Right cardiac atrium (tissue), 5 donors: ENCODE measurements at regions not wholly inside any gene's neighbourhood (a gene's known extent, or its start where the extent isn't known, plus 50 kb on each side); places are given as distances from the start of the nearest gene placed in this dataset.
A peak's percentile ranks its signal among the peaks of the same experiment; 100 is the strongest.

Source experiments
- ATAC-seq, 2 donors: fragments of 200-7000 bp; cut with Tn5 transposase; one replicate each; pipeline versions ENCODE4 v1.8.0 to v1.9.1; 2020; ENCODE audit warnings: moderate library complexity in 2 of 2, mild to moderate bottlenecking in 1 of 2
- DNase-seq, 3 donors: peaks; one replicate each; pipeline ENCODE4 v3.0.0-alpha.2; 2020
- H3K27ac ChIP-seq: one replicate; pipeline ENCODE4 v1.5.1; 2013; ENCODE audit warnings: mild to moderate bottlenecking, low read length, control low read depth, moderate library complexity
- H3K27me3 ChIP-seq: one replicate; pipeline ENCODE4 v1.6.1; 2013; ENCODE audit not compliant: control insufficient read depth, insufficient read depth
- H3K4me1 ChIP-seq: one replicate; pipeline ENCODE4 v1.6.1; 2013; ENCODE audit warnings: low read length; ENCODE audit not compliant: control insufficient read depth, insufficient read depth
- H3K4me3 ChIP-seq: one replicate; pipeline ENCODE4 v1.5.1; 2013; ENCODE audit warnings: low read length, control low read depth
- H3K9me3 ChIP-seq: one replicate; pipeline ENCODE4 v1.6.1; 2013; ENCODE audit warnings: low read length; ENCODE audit not compliant: control insufficient read depth
- WGBS: extraction: QIAGEN DNeasy Blood & Tissue Kit; methylation state at CpG from one replicate; pipeline ENCODE4 v1.1.7; 2013; 5-methylcytosine and 5-hydroxymethylcytosine counted together
- intact Hi-C, 4 donors: fragments of 100-400 bp; cut with DNase I; formaldehyde crosslinking; loops; one replicate each; pipeline versions ENCODE4 v1.11.0 to v1.14.0; 2022 to 2023
- donor health status: healthy with polysubstance abuse.
- donor health status: DM: no; HTN: yes; CAD: no.
- donor health status: DM: no; HTN: no; CAD: no.
- donor health status: DM: no; HTN: yes; CAD: no; lungs with severe emphysema.
- donor health status: DM: yes; HTN: yes; CAD: no.

DNA sequence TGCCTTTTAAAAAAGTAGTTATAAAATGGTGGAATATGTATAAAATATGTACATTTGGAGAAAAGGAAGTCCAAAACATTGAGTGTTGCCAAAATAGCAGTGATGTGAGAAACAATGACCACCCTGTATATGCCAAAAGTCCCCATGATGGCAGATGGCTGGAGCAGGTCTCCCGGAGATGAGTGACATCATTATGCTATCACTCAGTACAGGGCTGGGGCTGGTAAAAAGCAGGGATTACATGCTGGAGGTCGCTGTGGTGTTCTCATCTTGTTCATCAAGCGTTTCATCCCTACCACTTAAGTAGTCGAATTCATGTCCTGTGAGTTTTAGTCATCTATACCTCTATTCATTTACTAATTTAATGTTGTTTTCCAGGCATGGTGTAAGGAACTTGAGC lies 315.3 kb upstream of the SLC35B3 start:
- intact Hi-C loops, result no loop called here
- Histone ChIP-seq H3K27me3 (no peaks in the 10 kb centered on the region), H3K9me3 (no peaks in the 10 kb centered on the region), H3K4me3 (no peak overlapping the region), H3K4me1 (no peaks in the 10 kb centered on the region), H3K27ac (no peak overlapping the region)
- ATAC-seq, result no peak
- WGBS, result 75% methylated on average over 4 of the region's 4 CpGs
- no peak for DNase-seq

- intact Hi-C loops, result no loop called here
- ATAC-seq, result no peak
Measured at GRCh38 chr6:8749465-8749864, 314.1 kb upstream of the SLC35B3 start.

DNA sequence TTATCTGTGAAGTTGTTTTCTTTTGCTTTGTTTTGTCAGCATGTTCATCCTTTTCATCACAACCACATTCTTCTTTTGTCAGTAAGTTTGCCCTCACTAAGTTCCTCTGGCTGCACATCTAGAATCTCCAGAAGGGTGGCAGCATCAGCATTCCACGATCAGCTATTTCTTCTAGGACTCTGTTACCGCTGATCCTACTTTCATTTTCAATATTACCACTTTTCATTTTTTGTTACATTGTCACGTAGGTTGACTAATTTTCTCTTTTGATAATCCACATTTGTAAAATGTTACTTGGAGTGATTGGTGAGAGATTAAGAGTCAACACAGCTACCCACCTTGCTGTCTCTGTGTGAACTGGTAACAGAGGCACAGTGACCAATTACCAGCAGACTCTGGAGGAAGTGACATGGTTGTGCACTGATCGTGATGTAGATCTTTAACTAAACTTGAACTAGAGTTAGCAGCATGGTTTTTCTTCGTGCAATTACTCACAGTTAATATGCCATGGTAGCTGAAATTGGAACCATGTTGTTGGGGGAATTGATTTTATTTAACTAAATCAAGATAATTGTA lies 307.9 kb upstream of the SLC35B3 start:
- Histone ChIP-seq H3K9me3 (no peaks in the 10 kb centered on the region), H3K4me1 (no peaks in the 10 kb centered on the region), H3K4me3 (no peak overlapping the region), H3K27ac (no peak overlapping the region), H3K27me3 (no peaks in the 10 kb centered on the region)
- DNase-seq (no peak), ATAC-seq (no peak)
- 61% methylated on average over 5 of the region's 5 CpGs for WGBS
- intact Hi-C loops, result no loop called here

More at GRCh38 chr6:8749465-8749864, 314.1 kb upstream of the SLC35B3 start:
- WGBS, result 82% methylated on average over 1 of the region's 1 CpG
- Histone ChIP-seq H3K27me3 (no peaks in the 10 kb centered on the region), H3K4me3 (no peak overlapping the region), H3K9me3 (no peaks in the 10 kb centered on the region), H3K4me1 (no peaks in the 10 kb centered on the region), H3K27ac (no peak overlapping the region)
- no peak for DNase-seq

DNA sequence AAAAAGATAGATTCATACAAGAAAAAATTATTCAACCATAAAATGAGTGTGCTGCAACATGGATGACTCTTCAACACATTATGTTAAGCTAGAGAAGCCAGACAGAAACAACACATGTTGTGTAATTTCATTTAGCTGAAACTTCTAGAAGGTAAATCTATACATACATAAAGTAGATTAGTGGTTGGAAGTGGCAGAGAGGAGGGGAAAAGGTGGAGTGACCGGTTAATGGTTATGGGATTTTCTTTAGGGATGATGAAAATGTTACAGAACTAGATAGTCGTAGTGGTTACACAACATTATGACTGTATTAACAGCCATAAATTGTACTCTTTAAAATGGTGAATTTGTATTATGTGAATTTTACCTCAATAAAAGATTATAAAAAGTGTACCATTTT lies 304.1 kb upstream of the SLC35B3 start:
- no peaks in the 10 kb centered on the region for H3K27me3 ChIP-seq
- ATAC-seq (no peak), DNase-seq (no peak)
- no peaks in the 10 kb centered on the region for H3K4me1 ChIP-seq
- no peak overlapping the region for H3K27ac ChIP-seq
- WGBS, result 94% methylated on average over 2 of the region's 2 CpGs
- no peaks in the 10 kb centered on the region for H3K9me3 ChIP-seq
- no peak overlapping the region for H3K4me3 ChIP-seq
- intact Hi-C loops, result no loop called here

DNA sequence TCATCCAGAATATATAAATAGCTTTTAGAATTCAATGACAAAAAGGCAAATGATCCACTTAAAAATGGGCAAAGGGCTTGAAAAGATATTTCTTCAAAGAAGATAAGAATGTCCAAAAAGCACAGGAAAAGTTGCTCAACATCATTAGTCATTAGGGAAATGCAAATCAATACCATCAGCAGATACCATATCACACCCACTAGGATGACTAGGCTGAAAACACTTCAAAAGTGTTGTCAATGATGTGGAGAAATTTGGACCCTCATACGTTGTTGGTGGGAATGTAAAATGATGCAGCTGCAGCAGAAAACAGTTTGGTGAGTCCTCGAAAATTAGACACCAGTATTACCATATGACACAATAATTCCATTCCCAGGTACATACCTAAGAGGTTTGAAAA lies 303.6 kb upstream of the SLC35B3 start:
- WGBS, result 76% methylated on average over 2 of the region's 2 CpGs
- ATAC-seq (no peak), DNase-seq (no peak)
- H3K27me3 ChIP-seq, result no peaks in the 10 kb centered on the region
- no peak overlapping the region for H3K4me3 ChIP-seq
- H3K27ac ChIP-seq, result no peak overlapping the region
- intact Hi-C loops, result no loop called here
- H3K4me1 ChIP-seq, result no peaks in the 10 kb centered on the region
- no peaks in the 10 kb centered on the region for H3K9me3 ChIP-seq

DNA sequence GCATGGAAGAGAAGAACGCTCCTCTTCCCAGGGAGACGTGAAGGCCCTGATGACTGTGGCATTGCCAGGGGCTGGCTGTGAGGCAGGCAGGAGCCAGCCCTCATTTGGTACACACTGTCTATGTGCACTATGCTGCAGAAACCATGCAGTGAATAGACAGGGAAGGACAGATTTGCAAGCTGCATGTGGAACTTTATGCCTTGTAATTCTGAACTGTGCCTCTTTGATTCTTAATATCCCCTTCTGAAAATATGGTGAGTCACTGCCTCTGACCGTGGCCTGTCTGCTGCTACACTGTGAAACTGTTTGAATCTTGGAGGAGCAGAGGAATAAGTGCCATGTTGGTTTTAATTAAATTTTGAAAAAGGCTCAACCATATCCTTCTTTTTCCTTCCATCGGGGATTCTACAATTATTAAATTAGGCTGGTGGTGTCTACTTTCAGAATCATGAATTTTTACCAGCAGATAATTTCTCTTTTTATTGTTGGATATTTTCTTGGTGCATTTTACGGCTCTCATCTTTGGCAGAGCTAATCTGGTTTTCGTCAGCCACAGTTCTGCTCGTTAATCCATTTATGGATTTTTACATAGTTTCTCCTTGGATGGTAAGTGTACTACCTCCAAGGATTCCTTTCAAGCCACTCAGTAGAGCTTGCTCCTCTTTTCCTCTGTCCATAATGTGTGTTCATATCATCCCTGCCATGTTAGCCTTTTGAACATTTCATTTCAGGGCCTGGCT lies 301.0 kb upstream of the SLC35B3 start:
- ATAC-seq, result no peak
- intact Hi-C loops, result no loop called here
- 68% methylated on average over 7 of the region's 7 CpGs for WGBS
- H3K4me1 ChIP-seq, result no peaks in the 10 kb centered on the region
- no peak overlapping the region for H3K4me3 ChIP-seq
- no peak overlapping the region for H3K27ac ChIP-seq
- H3K9me3 ChIP-seq, result no peaks in the 10 kb centered on the region
- no peaks in the 10 kb centered on the region for H3K27me3 ChIP-seq
- no peak for DNase-seq

DNA sequence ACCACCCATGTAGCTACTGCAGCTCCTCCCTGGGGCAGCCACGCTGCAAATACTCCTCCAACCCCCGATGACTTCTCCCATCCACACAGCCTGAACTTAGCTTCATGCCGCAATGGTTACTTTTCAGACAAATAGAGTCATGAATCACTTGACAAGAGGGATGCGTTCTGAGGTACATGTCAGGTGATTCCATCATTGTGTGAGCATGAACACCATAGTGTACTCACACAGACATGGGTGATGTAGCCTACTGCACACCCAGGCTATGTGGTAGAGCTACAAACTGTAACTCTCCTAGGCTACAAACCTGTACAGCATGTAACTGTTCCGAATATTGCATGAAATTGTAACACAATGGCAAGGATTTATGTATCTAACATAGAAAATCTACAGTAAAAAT lies 298.5 kb upstream of the SLC35B3 start:
- intact Hi-C loops, result no loop called here
- no peaks in the 10 kb centered on the region for H3K9me3 ChIP-seq
- no peak for DNase-seq
- no peak overlapping the region for H3K4me3 ChIP-seq
- no peaks in the 10 kb centered on the region for H3K27me3 ChIP-seq
- H3K4me1 ChIP-seq, result no peaks in the 10 kb centered on the region
- ATAC-seq, result no peak
- 86% methylated on average over 5 of the region's 5 CpGs for WGBS
- no peak overlapping the region for H3K27ac ChIP-seq

GRCh38 chr6:8731874-8732273 lies 296.5 kb upstream of the SLC35B3 start:
- DNase-seq, result no peak
- ATAC-seq, result no peak
- no peak overlapping the region for H3K4me3 ChIP-seq
- no peaks in the 10 kb centered on the region for H3K4me1 ChIP-seq
- no peak overlapping the region for H3K27ac ChIP-seq
- intact Hi-C loops, result no loop called here
- no peaks in the 10 kb centered on the region for H3K9me3 ChIP-seq
- no peaks in the 10 kb centered on the region for H3K27me3 ChIP-seq
- 68% methylated on average over 2 of the region's 2 CpGs for WGBS

DNA sequence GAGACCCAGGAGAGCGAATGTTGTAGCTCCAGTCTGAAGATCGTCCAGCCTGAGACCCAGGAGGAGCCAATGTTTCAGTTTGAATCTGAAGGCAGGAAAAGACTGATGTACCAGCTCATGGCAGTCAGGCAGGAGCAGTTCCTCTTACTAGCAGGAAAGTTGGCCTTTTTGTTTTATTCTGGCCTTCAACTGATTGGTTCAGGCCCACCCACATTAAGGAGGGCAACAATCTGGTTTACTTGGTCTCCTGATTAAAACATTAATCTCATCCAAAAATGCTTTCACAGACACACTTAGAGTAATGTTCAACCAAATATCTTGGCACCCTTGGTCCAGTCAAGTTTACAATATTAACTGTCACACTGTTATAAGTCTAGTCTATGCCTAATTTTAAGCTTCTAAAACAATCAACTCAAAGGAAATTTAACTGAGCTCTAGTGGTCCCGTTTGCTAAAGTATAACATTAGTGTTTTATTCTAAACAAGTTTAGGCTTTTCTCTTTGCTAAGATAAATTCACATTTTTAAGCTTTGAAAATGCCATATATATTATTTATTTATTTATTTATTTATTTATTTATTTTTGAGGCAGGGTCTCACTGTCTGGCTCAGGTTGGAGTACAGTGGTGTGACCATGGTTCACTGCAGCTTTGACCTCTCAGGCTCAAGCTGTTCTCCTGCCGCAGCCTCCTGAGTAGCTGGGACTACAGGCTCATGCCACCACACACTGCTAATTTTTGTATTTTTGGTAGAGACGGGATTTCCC lies 275.5 kb upstream of the SLC35B3 start:
- H3K27ac ChIP-seq, result no peak overlapping the region
- DNase-seq (no peak), ATAC-seq (no peak)
- H3K27me3 ChIP-seq, result no peaks in the 10 kb centered on the region
- 84% methylated on average over 5 of the region's 5 CpGs for WGBS
- H3K9me3 ChIP-seq, result no peaks in the 10 kb centered on the region
- H3K4me1 ChIP-seq, result no peaks in the 10 kb centered on the region
- no peak overlapping the region for H3K4me3 ChIP-seq
- intact Hi-C loops, result no loop called here

DNA sequence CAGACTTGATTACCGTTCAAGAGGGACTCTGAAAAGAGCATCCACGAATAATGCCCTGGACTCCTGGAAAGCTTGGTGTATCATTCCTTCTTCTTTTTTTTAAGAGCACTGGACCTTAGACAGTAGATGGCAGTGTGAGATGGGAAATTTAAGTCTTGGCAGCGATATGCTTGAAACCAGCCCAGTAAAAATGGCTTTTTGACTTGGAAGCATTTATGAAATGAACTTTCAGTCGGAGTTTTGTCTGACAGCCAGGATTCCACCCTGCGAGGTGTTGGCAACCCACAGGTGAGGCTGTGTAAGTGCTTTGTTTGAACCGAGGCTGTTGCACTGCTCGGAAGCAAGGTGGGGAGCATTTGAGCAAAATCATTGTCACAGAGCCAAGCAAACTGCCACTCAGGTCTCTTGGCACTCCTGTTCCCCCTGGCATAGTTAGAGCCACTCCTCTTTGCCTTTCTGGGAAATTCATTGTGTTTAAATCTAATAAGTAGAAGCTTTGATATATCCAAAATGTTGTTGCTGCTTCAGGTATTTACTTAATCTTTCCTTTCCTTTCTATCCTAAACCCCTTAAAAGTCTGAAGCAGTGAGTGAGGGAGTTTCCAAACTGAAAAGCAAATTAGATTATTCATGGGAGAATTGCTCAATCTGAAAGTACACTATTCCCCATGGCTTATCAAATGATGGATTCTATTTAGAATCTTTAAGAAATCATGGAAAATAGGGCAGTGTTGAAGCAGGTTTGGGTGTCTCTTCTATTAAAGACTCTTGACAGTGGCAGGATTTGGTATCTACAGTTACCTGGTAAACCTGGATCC lies 272.8 kb upstream of the SLC35B3 start:
- peak in 2 of 3 donors; percentile 9 to 33 for DNase-seq
- H3K4me1 ChIP-seq, result no peaks in the 10 kb centered on the region
- H3K27ac ChIP-seq, result no peak overlapping the region
- H3K4me3 ChIP-seq, result peak overlapping the region; percentile 38
- intact Hi-C loops, result no loop called here
- no peaks in the 10 kb centered on the region for H3K27me3 ChIP-seq
- 19% methylated on average over 7 of the region's 7 CpGs for WGBS
- peak; percentile 47 to 65 for ATAC-seq
- no peaks in the 10 kb centered on the region for H3K9me3 ChIP-seq

DNA sequence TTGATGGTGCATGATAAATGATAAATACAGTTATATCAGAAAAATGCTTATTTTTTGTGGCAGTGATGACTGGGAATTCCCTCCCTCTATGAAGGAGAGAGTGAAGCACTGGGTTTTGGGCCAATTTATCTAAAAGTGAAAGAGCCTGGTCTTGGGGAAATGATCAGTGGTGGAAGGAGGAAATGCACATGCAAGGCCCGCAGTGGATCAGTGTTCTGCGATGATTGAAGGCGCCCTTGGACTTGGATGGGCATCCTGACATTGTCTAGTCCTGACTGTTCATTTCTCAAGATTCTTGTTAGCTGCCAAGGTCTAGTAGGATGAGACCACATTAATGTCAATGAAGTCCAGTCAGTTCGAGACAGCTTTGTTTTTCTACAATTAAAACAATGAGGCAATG lies 272.0 kb upstream of the SLC35B3 start:
- 64% methylated on average over 4 of the region's 4 CpGs for WGBS
- H3K4me1 ChIP-seq, result no peaks in the 10 kb centered on the region
- no peaks in the 10 kb centered on the region for H3K9me3 ChIP-seq
- no peak for ATAC-seq
- no peak for DNase-seq
- no peak overlapping the region for H3K4me3 ChIP-seq
- H3K27me3 ChIP-seq, result no peaks in the 10 kb centered on the region
- intact Hi-C loops, result no loop called here
- H3K27ac ChIP-seq, result no peak overlapping the region
